IPS-18a (cell line): ENCODE measurements at regions not wholly inside any gene's neighbourhood (a gene's known extent, or its start where the extent isn't known, plus 50 kb on each side); places are given as distances from the start of the nearest gene placed in this dataset.

Experiments
- H3K27ac ChIP-seq: one replicate; pipeline ENCODE4 v1.5.1; 2013; ENCODE audit warnings: low read length
- H3K27me3 ChIP-seq: one replicate; pipeline ENCODE4 v1.6.1; 2013; ENCODE audit warnings: mild to moderate bottlenecking, low read length; ENCODE audit not compliant: control insufficient read depth, insufficient read depth
- H3K36me3 ChIP-seq: one replicate; pipeline ENCODE4 v1.6.1; 2013; ENCODE audit warnings: low read depth, low read length; ENCODE audit not compliant: control insufficient read depth
- H3K4me1 ChIP-seq: one replicate; pipeline ENCODE4 v1.6.1; 2013; ENCODE audit warnings: low read depth, low read length; ENCODE audit not compliant: control insufficient read depth
- H3K4me3 ChIP-seq: one replicate; pipeline ENCODE4 v1.5.1; 2013; ENCODE audit warnings: low read length
- H3K9ac ChIP-seq: one replicate; pipeline ENCODE4 v1.6.1; 2013; ENCODE audit warnings: mild to moderate bottlenecking, low read length, moderate library complexity
- H3K9me3 ChIP-seq: one replicate; pipeline ENCODE4 v1.6.1; 2013; ENCODE audit warnings: low read depth, low read length; ENCODE audit not compliant: control insufficient read depth

GRCh38 chr12:67594888-67595287 lies 53.7 kb upstream of the DYRK2 start:
- Histone ChIP-seq H3K9ac (no peak overlapping the region), H3K27ac (no peak overlapping the region), H3K4me1 (peaks cover 3% of the 10 kb centered on the region), H3K36me3 (no peaks in the 10 kb centered on the region), H3K27me3 (no peaks in the 10 kb centered on the region), H3K4me3 (no peak overlapping the region), H3K9me3 (no peaks in the 10 kb centered on the region)

GRCh38 chr12:67595365-67595764 lies 53.2 kb upstream of the DYRK2 start:
- no peak overlapping the region for H3K27ac ChIP-seq
- no peaks in the 10 kb centered on the region for H3K36me3 ChIP-seq

DNA sequence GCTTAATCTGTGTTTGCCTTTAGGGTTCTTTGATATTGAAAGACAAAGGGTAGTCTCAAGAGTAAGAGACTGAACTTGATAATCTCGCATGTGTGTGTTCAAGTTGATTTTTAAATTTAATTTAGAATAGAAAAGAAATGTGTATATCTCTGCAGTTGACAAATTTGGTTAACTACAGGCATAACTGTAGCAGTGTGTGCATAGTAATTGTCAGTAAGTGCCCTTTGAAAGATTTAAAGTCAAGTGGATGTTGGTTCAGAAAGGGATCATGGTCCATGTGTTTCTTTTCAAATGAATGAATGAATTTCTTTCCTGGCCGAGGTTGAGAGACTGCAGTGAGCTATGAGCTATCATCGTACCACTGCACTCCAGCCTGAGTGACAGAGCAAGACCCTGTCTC lies 49.9 kb upstream of the DYRK2 start:
- H3K9me3 ChIP-seq, result no peaks in the 10 kb centered on the region
- H3K27me3 ChIP-seq, result no peaks in the 10 kb centered on the region
- H3K9ac ChIP-seq, result no peak overlapping the region
- no peaks in the 10 kb centered on the region for H3K36me3 ChIP-seq
- H3K4me1 ChIP-seq, result peaks cover 3% of the 10 kb centered on the region
- no peak overlapping the region for H3K4me3 ChIP-seq
- no peak overlapping the region for H3K27ac ChIP-seq

More at GRCh38 chr12:67595365-67595764, 53.2 kb upstream of the DYRK2 start:
- Histone ChIP-seq H3K27me3 (no peaks in the 10 kb centered on the region), H3K9ac (no peak overlapping the region), H3K4me1 (peaks cover 3% of the 10 kb centered on the region), H3K4me3 (no peak overlapping the region), H3K9me3 (no peaks in the 10 kb centered on the region)
